ENCODE measurements at regions not wholly inside any gene's neighbourhood (a gene's known extent, or its start where the extent isn't known, plus 50 kb on each side); places are given as distances from the start of the nearest gene placed in this dataset.

GRCh38 chr5:158079097-158079496 lies 220.2 kb upstream of the CLINT1 start:
- no peak overlapping the region for H3K4me2 ChIP-seq (ENCODE audit: control insufficient read depth, insufficient read depth)
- no peak for ATAC-seq

More at GRCh38 chr5:158079097-158079496, 220.2 kb upstream of the CLINT1 start:
- ChIA-PET SMC1A (ENCODE audit: uncharacterized antibody, unreplicated experiment) (interaction anchor here (1.2 kb wide), 1 partner anchor 1053 kb away, joined by 3 read pairs; no protein-coding TSS in a partner anchor), POLR2A (no interaction called here), RAD21 (ENCODE audit: unreplicated experiment) (no interaction called here), CTCF (no interaction called here)
- H3K9me3 ChIP-seq (replicated peaks; ENCODE audit: control insufficient read depth, insufficient read depth, low read length) = no peaks in the 10 kb centered on the region
- FAIRE-seq = no peak
- no peaks in the 10 kb centered on the region for H3K36me3 ChIP-seq (ENCODE audit: control insufficient read depth in 2 of 2, insufficient read depth in 2 of 2, low read length in 1 of 2)
- 53% methylated on average over 5 of the region's 5 CpGs for WGBS (ENCODE audit: insufficient coverage, insufficient replicate concordance, low lambda C conversion rate, missing lambda C conversion rate)
- no peaks in the 10 kb centered on the region for H4K20me1 ChIP-seq (ENCODE audit: control insufficient read depth, insufficient read depth)
- intact Hi-C loops (cut with micrococcal nuclease; ENCODE audit: unreplicated experiment) (loop anchor here (5.0 kb wide), 1 partner anchor 618 kb away; no protein-coding TSS in a partner anchor), in situ Hi-C loops (cut with MboI) (loop anchor here (10.0 kb wide), 2 partner anchors 1026 to 1056 kb away; no protein-coding TSS in a partner anchor)
- no peaks in the 10 kb centered on the region for H3K4me1 ChIP-seq (ENCODE audit: control insufficient read depth, insufficient read depth, low read length)
- H3K4me3 ChIP-seq = no peak overlapping the region
- H2AFZ ChIP-seq (ENCODE audit: control insufficient read depth, low read depth, low read length) = no peak overlapping the region
- H3K79me2 ChIP-seq (ENCODE audit: control insufficient read depth, insufficient read depth, low read length) = no peaks in the 10 kb centered on the region
- BruUV-seq (replicated peaks) = no TSS peak
- H3K27ac ChIP-seq (ENCODE audit: control insufficient read depth, insufficient read depth) = no peak overlapping the region
- no peak overlapping the region for H3K9ac ChIP-seq (ENCODE audit: control insufficient read depth, insufficient read depth, low read length)
- TF ChIP-seq SPI1 (IDR thresholded peaks at IDR 0.05; ENCODE audit: borderline replicate concordance, insufficient read depth, low read depth, low read length) (peak; percentile 37; the same call in 1 of the 2 replicates), HDGF (IDR thresholded peaks at IDR 0.05) (no peak), CTCF (IDR thresholded peaks at IDR 0.05 in 2 of 3, conservative IDR thresholded peaks at IDR 0.05 in 1 of 3; ENCODE audit: control insufficient read depth in 2 of 3, extremely low read depth in 1 of 3, insufficient read depth in 1 of 3, low read depth in 3 of 3, low read length in 3 of 3) (no peak), DPF2 (IDR thresholded peaks at IDR 0.05) (no peak), RAD51 (IDR thresholded peaks at IDR 0.05) (no peak)
- no peak for DNase-seq (ENCODE audit: low read depth, low spot score)
- H3K27me3 ChIP-seq (replicated peaks in 1 of 2; ENCODE audit: control insufficient read depth in 2 of 2, insufficient read depth in 2 of 2, low read length in 1 of 2) = peaks cover 0 to 2% of the 10 kb centered on the region in 2 experiments; a peak in 1 of 4 replicates
